OCI-LY3 (cell line): ENCODE measurements at regions not wholly inside any gene's neighbourhood (a gene's known extent, or its start where the extent isn't known, plus 50 kb on each side); places are given as distances from the start of the nearest gene placed in this dataset.

Experiments
- H2AFZ ChIP-seq: fragments of 200-600, 300-600 bp; shearing (Covaris generic); 2 replicates; pipeline ENCODE4 v1.6.0; 2014; ENCODE audit warnings: antibody characterized with exemption, low read depth, low read length
- H3K27ac ChIP-seq: fragments of 200-600, 300-600 bp; sonication (generic); 2 replicates; pipeline ENCODE4 v1.5.1; 2014; ENCODE audit warnings: mild to moderate bottlenecking, low read length, moderate library complexity, mixed read lengths
- H3K27me3 ChIP-seq: fragments of 200-600, 300-600 bp; sonication (generic); 2 replicates; pipeline ENCODE4 v1.6.1; 2014; ENCODE audit warnings: low read depth, low read length, mixed read lengths
- H3K36me3 ChIP-seq: fragments of 200-600, 300-600 bp; sonication (generic); replicated peaks from 2 replicates; pipeline ENCODE3; 2014; ENCODE audit warnings: low read depth, low read length, mixed read lengths
- H3K4me1 ChIP-seq: fragments of 300-600, 200-600 bp; sonication (generic); 2 replicates; pipeline ENCODE4 v1.6.1; 2014; ENCODE audit warnings: low read length, mixed read lengths
- H3K4me2 ChIP-seq: fragments of 200-600, 300-600 bp; sonication (generic); 2 replicates; pipeline ENCODE4 v1.6.1; 2014; ENCODE audit warnings: low read length, mixed read lengths
- H3K4me3 ChIP-seq: fragments of 300-600, 200-600 bp; sonication (generic); 2 replicates; pipeline ENCODE4 v1.5.1; 2014; ENCODE audit warnings: antibody characterized with exemption, mild to moderate bottlenecking, low read length, moderate library complexity
- H3K79me2 ChIP-seq: fragments of 300-600, 200-600 bp; shearing (Covaris generic); 2 replicates; pipeline ENCODE4 v1.6.1; 2014; ENCODE audit warnings: mild to moderate bottlenecking, low read length, mixed read lengths
- H3K9ac ChIP-seq: fragments of 300-600, 200-600 bp; shearing (Covaris generic); 2 replicates; pipeline ENCODE4 v1.6.0; 2014; ENCODE audit warnings: mild to moderate bottlenecking, low read length, moderate library complexity
- H3K9me3 ChIP-seq: fragments of 200-600, 300-600 bp; shearing (Covaris generic); 2 replicates; pipeline ENCODE4 v1.6.1; 2014; ENCODE audit warnings: low read length, mixed read lengths; ENCODE audit not compliant: insufficient read depth
- H4K20me1 ChIP-seq: fragments of 200-600, 300-600 bp; sonication (generic); 2 replicates; pipeline ENCODE4 v1.6.1; 2016; ENCODE audit warnings: low read length, mixed read lengths; ENCODE audit not compliant: insufficient read depth
- CTCF ChIP-seq: fragments of 200-600, 300-600 bp; sonication (generic); IDR thresholded peaks from 2 replicates; pipeline ENCODE4 v1.5.1; 2014; ENCODE audit warnings: antibody characterized with exemption, low read length, low read depth
- EZH2phosphoT487 ChIP-seq: fragments of 200-600 bp; shearing (Covaris generic); IDR thresholded peaks from 2 replicates; pipeline ENCODE4 v1.6.1; 2018; ENCODE audit warnings: antibody characterized with exemption, mixed run types, low read depth

GRCh38 chr3:148389916-148390315 lies 307.8 kb upstream of the AGTR1 start:
- H4K20me1 ChIP-seq: no peaks in the 10 kb centered on the region
- no peaks in the 10 kb centered on the region for H3K36me3 ChIP-seq
- H3K9ac ChIP-seq: no peak overlapping the region
- no peak overlapping the region for H3K4me2 ChIP-seq
- no peak overlapping the region for H2AFZ ChIP-seq
- no peaks in the 10 kb centered on the region for H3K4me1 ChIP-seq
- H3K79me2 ChIP-seq: no peaks in the 10 kb centered on the region
- TF ChIP-seq EZH2phosphoT487: no peak
- no peak for TF ChIP-seq CTCF
- H3K27ac ChIP-seq: no peak overlapping the region
- H3K4me3 ChIP-seq: no peak overlapping the region
- no peaks in the 10 kb centered on the region for H3K9me3 ChIP-seq
- no peaks in the 10 kb centered on the region for H3K27me3 ChIP-seq

DNA sequence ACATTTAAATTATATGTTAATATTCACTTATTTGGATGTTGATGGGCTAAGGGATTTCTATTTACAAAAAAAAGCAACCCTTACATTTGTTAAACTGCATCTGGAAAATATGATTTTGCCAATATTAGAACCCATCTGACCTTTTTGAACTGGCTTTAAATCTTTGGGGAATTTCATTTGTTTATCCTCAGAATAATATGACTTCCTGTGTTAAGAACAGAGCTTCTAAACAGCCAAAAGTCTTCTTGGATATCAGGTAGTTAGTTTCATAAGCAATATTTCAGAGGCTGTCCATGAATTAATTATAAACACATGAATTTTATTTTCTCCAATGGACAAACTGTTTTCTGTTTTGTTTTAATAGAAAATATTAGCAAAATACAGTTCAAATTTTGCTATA lies 301.9 kb upstream of the AGTR1 start:
- H3K79me2 ChIP-seq: no peaks in the 10 kb centered on the region
- no peaks in the 10 kb centered on the region for H4K20me1 ChIP-seq
- H3K4me3 ChIP-seq: no peak overlapping the region
- H3K4me2 ChIP-seq: no peak overlapping the region
- no peaks in the 10 kb centered on the region for H3K4me1 ChIP-seq
- H3K36me3 ChIP-seq: no peaks in the 10 kb centered on the region
- no peak for TF ChIP-seq CTCF
- no peak for TF ChIP-seq EZH2phosphoT487
- H3K9ac ChIP-seq: no peak overlapping the region
- no peak overlapping the region for H2AFZ ChIP-seq
- no peaks in the 10 kb centered on the region for H3K9me3 ChIP-seq
- H3K27me3 ChIP-seq: no peaks in the 10 kb centered on the region
- H3K27ac ChIP-seq: no peak overlapping the region

- H4K20me1 ChIP-seq: no peaks in the 10 kb centered on the region
- H3K27ac ChIP-seq: no peak overlapping the region
- no peaks in the 10 kb centered on the region for H3K27me3 ChIP-seq
- H3K4me2 ChIP-seq: no peak overlapping the region
- no peak overlapping the region for H2AFZ ChIP-seq
- H3K36me3 ChIP-seq: no peaks in the 10 kb centered on the region
- no peak for TF ChIP-seq EZH2phosphoT487
- TF ChIP-seq CTCF: no peak
- no peaks in the 10 kb centered on the region for H3K9me3 ChIP-seq
- H3K9ac ChIP-seq: no peak overlapping the region
- H3K4me3 ChIP-seq: no peak overlapping the region
- no peaks in the 10 kb centered on the region for H3K79me2 ChIP-seq
- no peaks in the 10 kb centered on the region for H3K4me1 ChIP-seq
Observed at GRCh38 chr3:148400754-148401153, 296.9 kb upstream of the AGTR1 start.

GRCh38 chr3:148408667-148409066 lies 289.0 kb upstream of the AGTR1 start:
- no peak overlapping the region for H3K4me3 ChIP-seq
- no peaks in the 10 kb centered on the region for H3K79me2 ChIP-seq
- H3K36me3 ChIP-seq: no peaks in the 10 kb centered on the region
- no peaks in the 10 kb centered on the region for H3K27me3 ChIP-seq
- no peak for TF ChIP-seq CTCF
- no peak for TF ChIP-seq EZH2phosphoT487
- H3K4me1 ChIP-seq: no peaks in the 10 kb centered on the region
- H4K20me1 ChIP-seq: no peaks in the 10 kb centered on the region
- H3K9me3 ChIP-seq: 0 out of 2 replicates have a peak, but pooled peaks cover 16% of the 10 kb centered on the region
- no peak overlapping the region for H2AFZ ChIP-seq
- H3K27ac ChIP-seq: no peak overlapping the region
- H3K4me2 ChIP-seq: no peak overlapping the region
- H3K9ac ChIP-seq: no peak overlapping the region
